Stomach (tissue), 4 donors: ENCODE measurements at regions not wholly inside any gene's neighbourhood (a gene's known extent, or its start where the extent isn't known, plus 50 kb on each side); places are given as distances from the start of the nearest gene placed in this dataset.

Experiments
- CTCF ChIP-seq, 7 experiments: fragments of 450-650 bp in 4 of 7; fragments of 200-600 bp in 3 of 7; sonication (generic) in 3 of 7; IDR thresholded peaks; one replicate each; pipeline ENCODE4 v1.5.1; 2016 to 2019; ENCODE audit warnings: antibody characterized with exemption in 7 of 7, control low read depth in 2 of 7, mild to moderate bottlenecking in 1 of 7
- EP300 ChIP-seq: sonication (generic); formaldehyde crosslinking; IDR thresholded peaks from one replicate; pipeline ENCODE4 v1.6.1; 2017; ENCODE audit warnings: antibody characterized with exemption
- POLR2A ChIP-seq, 4 donors: fragments of 450-650 bp; IDR thresholded peaks; one replicate each; pipeline ENCODE4 v1.6.1; 2016; ENCODE audit warnings: antibody characterized with exemption in 4 of 4, control low read depth in 2 of 4, mild to moderate bottlenecking in 1 of 4, moderate library complexity in 1 of 4
- POLR2AphosphoS5 ChIP-seq, 3 donors: sonication (generic); formaldehyde crosslinking; IDR thresholded peaks; one replicate each; pipeline ENCODE4 v1.6.1; 2016; ENCODE audit warnings: antibody characterized with exemption in 3 of 3

DNA sequence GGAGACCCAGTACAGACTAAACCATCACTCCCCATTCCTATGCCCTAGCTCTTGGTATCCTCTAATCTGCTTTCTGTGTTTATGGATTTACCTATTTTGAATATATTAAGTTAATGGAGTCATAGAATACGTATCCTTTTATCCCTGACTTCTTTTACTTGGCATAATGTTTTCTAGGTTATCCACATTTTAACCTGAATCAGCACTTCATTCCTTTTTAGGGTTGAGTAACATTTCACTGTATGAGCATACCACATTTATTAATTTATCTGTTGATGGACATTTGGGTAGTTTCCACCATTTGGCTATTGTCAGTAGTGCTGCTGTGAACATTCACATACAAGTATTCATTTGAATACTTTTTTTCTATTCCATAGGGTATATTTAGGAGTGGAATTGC is 157.3 kb upstream of the CTNNA2 start:
- TF ChIP-seq CTCF (IDR thresholded peaks at IDR 0.05) = no peak
- TF ChIP-seq POLR2A (IDR thresholded peaks at IDR 0.05) = no peak
- no peak for TF ChIP-seq POLR2AphosphoS5 (IDR thresholded peaks at IDR 0.05)
- no peak for TF ChIP-seq EP300
